Chondrocyte (in vitro differentiated cells): ENCODE measurements at regions not wholly inside any gene's neighbourhood (a gene's known extent, or its start where the extent isn't known, plus 50 kb on each side); places are given as distances from the start of the nearest gene placed in this dataset.
"Not testable (repeated sequence)": the region's sequence is repeated elsewhere in the genome, so short reads cannot be mapped to it uniquely, and the experiment has no call there.

Source experiments
- DNase-seq: peaks from one replicate; pipeline ENCODE4 v3.0.0; 2021; ENCODE audit warnings: mixed read lengths, low spot score
- H3K27ac Mint-ChIP-seq: one replicate; pipeline ENCODE4 v1.8.0; 2021; ENCODE audit warnings: mild to moderate bottlenecking, moderate library complexity, mixed read lengths; ENCODE audit not compliant: unreplicated experiment
- H3K27me3 Mint-ChIP-seq: 2 replicates; pipeline ENCODE4 v1.8.0; 2021; ENCODE audit warnings: low read depth, mixed read lengths
- H3K36me3 Mint-ChIP-seq: 2 replicates; pipeline ENCODE4 v1.8.0; 2021; ENCODE audit warnings: low read depth, mixed read lengths
- H3K4me1 Mint-ChIP-seq: 2 replicates; pipeline ENCODE4 v1.8.0; 2021; ENCODE audit warnings: low read depth, mild to moderate bottlenecking, mixed read lengths
- H3K4me3 Mint-ChIP-seq: one replicate; pipeline ENCODE4 v1.8.0; 2021; ENCODE audit warnings: mild to moderate bottlenecking, moderate library complexity, mixed read lengths; ENCODE audit not compliant: unreplicated experiment
- H3K9me3 Mint-ChIP-seq: 2 replicates; pipeline ENCODE4 v1.8.0; 2021; ENCODE audit warnings: low read depth, mixed read lengths
- CTCF ChIP-seq: fragments of 200-600 bp; sonication (generic); IDR thresholded peaks from 2 replicates; pipeline ENCODE4 v1.5.0; 2021; ENCODE audit warnings: antibody characterized with exemption, mild to moderate bottlenecking, moderate library complexity

GRCh38 chr13:18697221-18697620 lies 484.4 kb downstream of the TUBA3C start:
- not testable (repeated sequence) for H3K27ac Mint-ChIP-seq, DNase-seq, H3K27me3 Mint-ChIP-seq, H3K4me3 Mint-ChIP-seq, H3K4me1 Mint-ChIP-seq, H3K36me3 Mint-ChIP-seq
- peaks cover 35% of the 10 kb centered on the region for H3K9me3 Mint-ChIP-seq

GRCh38 chr13:18677403-18677802 lies 504.2 kb downstream of the TUBA3C start:
- H3K27me3 Mint-ChIP-seq, H3K27ac Mint-ChIP-seq, H3K36me3 Mint-ChIP-seq, H3K4me3 Mint-ChIP-seq, H3K4me1 Mint-ChIP-seq, DNase-seq: not testable (repeated sequence)
- peaks cover 20% of the 10 kb centered on the region for H3K9me3 Mint-ChIP-seq

DNA sequence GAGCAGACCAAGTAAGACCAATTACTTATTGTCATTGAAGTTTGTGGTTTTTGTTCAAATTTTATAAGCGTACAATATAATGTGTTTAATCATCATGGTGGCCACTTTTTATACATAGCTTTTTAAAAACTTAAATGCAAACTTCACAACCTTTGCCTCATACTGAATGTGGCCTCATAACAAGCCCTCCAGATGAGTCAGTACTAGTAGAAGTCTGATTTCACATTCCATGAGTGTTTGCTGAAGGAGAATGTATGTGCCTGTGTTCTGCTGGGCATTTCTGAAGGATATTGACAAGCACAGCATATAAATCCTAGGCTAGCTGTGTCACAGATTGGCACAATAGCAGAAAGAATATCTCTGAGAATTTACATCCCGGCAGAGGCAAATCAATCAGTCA lies 506.4 kb downstream of the TUBA3C start:
- not testable (repeated sequence) for H3K4me3 Mint-ChIP-seq, H3K36me3 Mint-ChIP-seq, DNase-seq, H3K27ac Mint-ChIP-seq, H3K27me3 Mint-ChIP-seq, H3K4me1 Mint-ChIP-seq
- peaks cover 15% of the 10 kb centered on the region for H3K9me3 Mint-ChIP-seq

DNA sequence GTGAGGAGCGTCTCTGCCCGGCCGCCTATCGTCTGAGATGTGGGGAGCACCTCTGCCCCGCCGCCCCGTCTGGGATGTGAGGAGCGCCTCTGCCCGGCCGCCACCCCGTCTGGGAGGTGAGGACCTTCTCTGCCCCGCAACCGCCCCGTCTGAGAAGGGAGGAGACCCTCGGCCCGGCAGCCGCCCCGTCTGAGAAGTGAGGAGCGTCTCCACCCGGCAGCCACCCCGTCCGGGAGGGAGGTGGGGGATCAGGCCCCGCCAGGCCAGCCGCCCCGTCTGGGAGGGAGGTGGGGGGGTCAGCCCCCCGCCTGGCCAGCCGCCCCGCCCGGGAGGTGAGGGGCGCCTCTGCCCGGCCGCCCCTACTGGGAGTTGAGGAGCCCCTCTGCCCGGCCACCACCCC lies 507.8 kb downstream of the TUBA3C start:
- H3K27me3 Mint-ChIP-seq, H3K4me1 Mint-ChIP-seq, H3K36me3 Mint-ChIP-seq, H3K4me3 Mint-ChIP-seq, H3K27ac Mint-ChIP-seq, H3K9me3 Mint-ChIP-seq, DNase-seq: not testable (repeated sequence)

- not testable (repeated sequence) for DNase-seq, H3K4me1 Mint-ChIP-seq, H3K27ac Mint-ChIP-seq, H3K36me3 Mint-ChIP-seq, H3K27me3 Mint-ChIP-seq, H3K9me3 Mint-ChIP-seq, H3K4me3 Mint-ChIP-seq
Observed at GRCh38 chr13:18666585-18666984, 515.0 kb downstream of the TUBA3C start.

DNA sequence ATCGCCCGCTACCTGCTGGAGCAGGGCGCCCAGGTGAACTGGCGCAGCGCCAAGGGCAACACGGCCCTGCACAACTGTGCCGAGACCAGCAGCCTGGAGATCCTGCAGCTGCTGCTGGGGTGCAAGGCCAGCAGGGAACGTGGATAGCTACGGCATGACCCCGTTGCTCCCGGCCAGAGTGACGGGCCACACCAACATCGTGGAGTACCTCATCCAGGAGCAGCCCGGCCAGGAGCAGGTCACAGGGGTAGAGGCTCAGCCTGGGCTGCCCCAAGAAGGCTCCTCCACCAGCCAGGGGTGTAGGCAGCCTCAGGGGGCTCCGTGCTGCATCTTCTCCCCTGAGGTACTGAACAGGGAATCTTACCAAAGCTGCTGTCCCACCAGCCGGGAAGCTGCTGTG lies 515.9 kb downstream of the TUBA3C start:
- H3K27me3 Mint-ChIP-seq, H3K36me3 Mint-ChIP-seq, H3K27ac Mint-ChIP-seq, DNase-seq, H3K4me3 Mint-ChIP-seq, H3K4me1 Mint-ChIP-seq: not testable (repeated sequence)
- H3K9me3 Mint-ChIP-seq = peaks cover 11% of the 10 kb centered on the region

GRCh38 chr13:18665124-18665523 lies 516.5 kb downstream of the TUBA3C start:
- not testable (repeated sequence) for H3K4me3 Mint-ChIP-seq, H3K27ac Mint-ChIP-seq, DNase-seq, H3K27me3 Mint-ChIP-seq, H3K4me1 Mint-ChIP-seq, H3K36me3 Mint-ChIP-seq
- H3K9me3 Mint-ChIP-seq = peaks cover 11% of the 10 kb centered on the region

DNA sequence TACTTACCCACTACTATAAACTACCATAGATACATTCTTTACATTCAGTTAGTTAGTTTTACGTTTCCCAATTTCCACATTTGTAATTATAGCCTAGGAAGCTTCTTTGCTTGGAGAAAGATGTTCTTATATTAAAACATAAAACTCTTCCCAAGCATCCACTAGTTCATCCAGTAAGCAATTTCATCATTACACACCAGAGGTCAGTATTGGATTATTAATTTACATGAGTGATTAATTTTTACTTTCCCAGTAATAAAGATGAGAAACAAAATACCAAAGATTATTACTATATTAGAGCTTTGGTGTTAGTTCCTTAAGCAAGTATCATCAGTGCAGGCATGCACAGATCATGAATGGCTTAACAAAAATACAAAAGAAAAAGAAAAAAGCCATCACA lies 518.4 kb downstream of the TUBA3C start:
- not testable (repeated sequence) for H3K36me3 Mint-ChIP-seq, DNase-seq, H3K4me1 Mint-ChIP-seq, H3K27me3 Mint-ChIP-seq, H3K27ac Mint-ChIP-seq, H3K4me3 Mint-ChIP-seq
- TF ChIP-seq CTCF = peak; percentile 49
- peaks cover 16% of the 10 kb centered on the region for H3K9me3 Mint-ChIP-seq

- not testable (repeated sequence) for H3K9me3 Mint-ChIP-seq, H3K27ac Mint-ChIP-seq, H3K36me3 Mint-ChIP-seq, H3K4me3 Mint-ChIP-seq, DNase-seq, H3K27me3 Mint-ChIP-seq, H3K4me1 Mint-ChIP-seq
Observed at GRCh38 chr13:18643644-18644172, 537.9 kb downstream of the TUBA3C start.

- H3K36me3 Mint-ChIP-seq, DNase-seq, H3K4me3 Mint-ChIP-seq, H3K27me3 Mint-ChIP-seq, H3K4me1 Mint-ChIP-seq, H3K27ac Mint-ChIP-seq: not testable (repeated sequence)
- H3K9me3 Mint-ChIP-seq = peaks cover 16% of the 10 kb centered on the region
Observed at GRCh38 chr13:18628928-18629327, 552.7 kb downstream of the TUBA3C start.
